GM18907 (cell line): ENCODE measurements at regions not wholly inside any gene's neighbourhood (a gene's known extent, or its start where the extent isn't known, plus 50 kb on each side); places are given as distances from the start of the nearest gene placed in this dataset.
"Not testable (repeated sequence)": the region's sequence is repeated elsewhere in the genome, so short reads cannot be mapped to it uniquely, and the experiment has no call there.

ENCODE experiments used
- ATAC-seq: cut with Tn5 transposase; IDR thresholded peaks from one replicate; pipeline ENCODE4 v1.9.1; 2021; ENCODE audit warnings: mild to moderate bottlenecking, moderate library complexity; ENCODE audit not compliant: unreplicated experiment

GRCh38 chr7:98727146-98727709 is 110.1 kb downstream of the NPTX2 start:
- no peak for ATAC-seq

GRCh38 chr7:98728555-98728954 is 111.5 kb downstream of the NPTX2 start:
- no peak for ATAC-seq

GRCh38 chr7:98729121-98729520 is 112.0 kb downstream of the NPTX2 start:
- ATAC-seq: no peak

DNA sequence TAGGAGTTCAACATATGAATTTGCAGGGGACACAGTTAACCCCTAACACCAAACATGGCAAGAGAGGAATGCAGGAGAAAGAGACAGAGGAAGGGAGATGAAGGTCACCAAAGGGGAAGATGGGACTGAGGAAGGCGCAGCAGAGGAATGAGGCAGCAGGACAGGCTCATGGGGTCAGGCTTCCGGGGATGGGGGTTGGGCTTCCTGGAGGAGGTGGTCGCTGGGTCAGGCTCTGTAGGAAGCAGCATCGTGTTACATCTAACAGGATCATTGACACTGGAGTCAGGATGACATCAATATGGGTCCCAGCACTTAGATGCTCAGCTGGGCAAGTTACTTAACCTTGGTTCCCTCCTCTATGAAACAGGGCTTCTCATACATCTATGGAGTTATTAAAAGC is 113.2 kb downstream of the NPTX2 start:
- ATAC-seq: no peak

GRCh38 chr7:98731651-98732050 is 114.6 kb downstream of the NPTX2 start:
- ATAC-seq: no peak

DNA sequence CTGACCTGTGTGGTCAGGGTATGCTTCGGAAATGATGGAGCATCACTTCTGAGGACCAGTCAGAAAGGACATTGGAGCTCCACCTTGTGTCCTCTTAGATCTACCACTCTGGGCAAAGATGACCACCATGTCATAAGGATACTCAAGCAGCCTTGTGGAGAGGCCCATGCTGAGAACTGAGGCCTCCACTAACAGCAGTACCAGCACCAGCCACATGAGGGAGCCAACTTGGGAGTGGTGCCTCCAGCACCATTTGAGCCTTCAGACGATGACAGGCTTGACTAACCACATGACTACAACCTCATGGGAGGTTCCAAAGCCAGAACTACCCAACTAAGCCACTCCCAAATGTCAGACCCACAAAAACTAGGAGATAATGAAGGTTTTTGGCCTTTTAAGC is 116.0 kb downstream of the NPTX2 start:
- ATAC-seq: no peak

DNA sequence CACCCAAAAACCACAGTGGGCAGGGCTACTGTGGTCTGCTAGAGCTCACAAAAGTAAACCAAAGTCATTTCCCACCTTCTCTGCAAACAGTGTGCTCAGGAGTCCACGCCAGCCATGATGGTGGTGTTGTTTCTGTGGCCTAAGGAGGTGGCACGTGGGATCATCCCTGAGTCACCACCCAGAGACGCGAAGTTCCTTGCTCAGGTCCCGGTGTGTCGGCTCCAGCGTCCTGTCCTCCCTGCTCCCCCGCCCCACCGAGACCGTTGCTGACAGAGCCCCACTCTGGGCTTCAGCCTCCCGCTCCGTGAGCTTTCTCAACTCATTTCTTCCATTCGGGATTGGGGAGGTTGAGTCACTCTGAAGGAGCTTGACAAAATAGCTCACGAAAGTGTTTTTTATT is 118.7 kb downstream of the NPTX2 start:
- no peak for ATAC-seq

DNA sequence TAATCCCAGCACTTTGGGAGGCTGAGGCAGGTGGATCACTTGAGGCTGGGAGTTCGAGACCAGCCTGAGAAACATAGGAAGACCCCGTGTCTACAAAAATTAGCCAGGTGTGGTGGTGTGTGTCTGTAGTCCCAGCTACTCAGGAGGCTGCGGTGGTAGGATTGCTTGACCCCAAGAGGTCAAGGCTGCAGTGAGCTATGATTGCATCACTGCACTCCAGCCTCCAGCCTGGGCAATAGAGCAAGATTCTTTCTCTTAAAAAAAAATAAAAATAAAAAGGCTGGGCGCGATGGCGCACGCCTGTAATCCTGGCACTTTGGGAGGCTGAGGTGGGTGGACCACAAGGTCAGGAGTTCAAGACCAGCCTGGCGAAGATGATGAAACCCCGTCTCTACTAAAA is 119.4 kb downstream of the NPTX2 start:
- not testable (repeated sequence) for ATAC-seq

GRCh38 chr7:98737176-98737575 is 120.1 kb downstream of the NPTX2 start:
- ATAC-seq: no peak

DNA sequence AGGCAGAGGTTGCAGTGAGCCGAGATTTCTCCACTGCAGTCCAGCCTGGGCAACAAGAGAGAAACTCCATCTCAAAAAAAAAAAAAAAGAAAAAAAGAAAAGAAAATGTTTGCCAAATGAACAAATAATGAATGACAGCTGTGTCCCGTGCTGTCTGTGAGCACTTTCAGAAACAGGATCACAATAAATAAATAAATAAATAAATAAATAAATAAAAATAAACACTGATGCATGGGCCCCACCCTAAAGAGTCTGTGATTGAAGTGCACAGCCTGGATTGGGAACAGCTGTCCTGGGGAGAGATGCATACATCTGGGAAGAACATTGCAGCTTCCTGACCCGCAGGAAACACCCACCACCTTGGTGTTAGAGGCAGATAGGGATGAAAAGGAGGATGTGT is 123.6 kb downstream of the NPTX2 start:
- ATAC-seq: no peak

GRCh38 chr7:98745722-98746318 is 124.0 kb downstream of the TMEM130 start:
- ATAC-seq: no peak

- no peak for ATAC-seq
Measured at GRCh38 chr7:98748090-98748489, 121.7 kb downstream of the TMEM130 start.

DNA sequence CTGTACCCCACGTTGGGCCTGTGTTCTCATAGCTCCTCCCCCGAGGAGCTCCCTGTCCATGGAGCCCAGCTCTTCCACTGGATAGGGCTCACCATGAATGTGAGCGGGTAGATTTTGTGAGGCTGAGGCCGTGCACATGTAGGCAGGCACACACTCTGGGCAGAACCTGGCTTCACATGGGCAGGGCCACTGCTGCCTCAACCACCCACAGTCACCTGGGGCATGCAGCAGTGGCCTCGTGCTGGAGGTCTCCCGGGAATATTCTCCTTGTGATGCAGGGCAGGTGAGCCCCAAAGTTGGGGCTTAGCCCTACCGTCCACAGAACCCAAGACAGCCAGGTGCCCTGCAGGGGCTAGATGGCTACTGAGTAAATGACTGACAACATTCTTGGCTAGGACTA is 116.6 kb downstream of the TMEM130 start:
- ATAC-seq: no peak

- ATAC-seq: no peak
Measured at GRCh38 chr7:98753989-98754479, 115.8 kb downstream of the TMEM130 start.

- no peak for ATAC-seq
Measured at GRCh38 chr7:98755138-98755898, 114.5 kb downstream of the TMEM130 start.

DNA sequence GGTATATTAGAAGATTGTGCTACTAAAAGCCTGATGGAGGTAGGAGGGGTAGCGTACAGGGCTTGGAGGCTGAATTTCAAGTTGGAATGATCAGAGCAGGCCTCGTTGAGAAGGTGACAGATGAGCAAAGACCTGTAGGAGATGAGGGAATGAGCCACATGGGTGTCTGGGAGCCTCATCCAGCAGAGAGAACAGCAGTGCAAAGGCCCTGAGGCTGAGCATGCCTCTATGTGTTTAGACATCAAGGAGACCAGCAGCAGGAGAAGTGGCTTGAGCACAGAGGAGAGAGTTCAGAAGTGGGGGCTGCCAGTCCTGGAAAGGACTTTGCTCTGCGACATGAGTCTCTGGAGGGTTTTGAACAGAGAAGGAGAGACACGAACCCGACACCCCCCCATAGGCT is 111.7 kb downstream of the TMEM130 start:
- ATAC-seq: no peak

- ATAC-seq: no peak
Measured at GRCh38 chr7:98760201-98760651, 109.6 kb downstream of the TMEM130 start.

DNA sequence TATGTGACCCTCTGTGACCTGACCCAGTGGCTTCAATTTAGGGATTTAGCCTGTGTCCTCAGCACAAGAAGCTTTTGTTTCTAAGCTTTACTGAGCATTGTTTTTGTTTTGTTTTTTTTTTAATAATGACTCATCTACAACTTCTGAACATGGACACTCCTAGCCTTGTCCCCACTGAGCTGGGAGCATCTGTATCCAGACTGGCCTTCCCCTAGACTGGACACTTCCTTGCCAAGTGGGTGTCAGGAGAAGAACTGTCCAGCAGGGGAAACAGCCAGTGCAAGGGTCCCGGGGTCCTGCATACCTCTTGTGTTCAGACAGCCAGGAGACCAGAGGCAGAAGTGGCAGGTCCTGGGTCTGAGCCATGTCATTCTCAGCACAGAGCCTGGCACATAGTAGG is 108.6 kb downstream of the TMEM130 start:
- ATAC-seq: no peak

DNA sequence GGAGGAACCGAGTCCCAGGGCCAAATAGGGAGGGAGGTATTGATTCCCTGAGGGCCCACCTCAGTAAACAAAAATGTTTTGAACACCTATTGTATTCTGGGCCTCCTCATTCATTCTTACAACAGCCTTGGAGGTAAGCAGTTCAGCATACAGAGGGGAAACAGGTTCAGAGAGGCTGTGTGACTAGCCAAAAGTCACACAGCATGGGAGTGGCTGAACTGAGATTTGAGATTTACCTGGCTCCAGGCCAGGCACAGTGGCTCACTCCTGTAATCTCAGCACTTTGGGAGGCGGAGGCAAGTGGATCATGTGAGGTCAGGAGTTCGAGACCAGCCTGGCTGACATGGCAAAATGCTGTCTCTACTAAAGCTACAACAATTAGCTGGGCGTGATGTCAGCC is 107.2 kb downstream of the TMEM130 start:
- ATAC-seq: no peak

- no peak for ATAC-seq
Measured at GRCh38 chr7:98763441-98763840, 106.4 kb downstream of the TMEM130 start.

GRCh38 chr7:98764946-98765345 is 104.9 kb downstream of the TMEM130 start:
- ATAC-seq: no peak

- ATAC-seq: not testable (repeated sequence)
Measured at GRCh38 chr7:98770085-98770484, 99.7 kb downstream of the TMEM130 start.
